ENCODE measurements at regions not wholly inside any gene's neighbourhood (a gene's known extent, or its start where the extent isn't known, plus 50 kb on each side); places are given as distances from the start of the nearest gene placed in this dataset.
A peak's percentile ranks its signal among the peaks of the same experiment; 100 is the strongest.
"Not testable (repeated sequence)": the region's sequence is repeated elsewhere in the genome, so short reads cannot be mapped to it uniquely, and the experiment has no call there.

GRCh38 chr1:184183919-184184318 is 132.4 kb downstream of the TSEN15 start:
- DNase-seq = no peak

GRCh38 chr1:184184614-184185013 is 133.1 kb downstream of the TSEN15 start:
- not testable (repeated sequence) for DNase-seq

- DNase-seq = no peak
Observed at GRCh38 chr1:184185347-184185746, 133.8 kb downstream of the TSEN15 start.

DNA sequence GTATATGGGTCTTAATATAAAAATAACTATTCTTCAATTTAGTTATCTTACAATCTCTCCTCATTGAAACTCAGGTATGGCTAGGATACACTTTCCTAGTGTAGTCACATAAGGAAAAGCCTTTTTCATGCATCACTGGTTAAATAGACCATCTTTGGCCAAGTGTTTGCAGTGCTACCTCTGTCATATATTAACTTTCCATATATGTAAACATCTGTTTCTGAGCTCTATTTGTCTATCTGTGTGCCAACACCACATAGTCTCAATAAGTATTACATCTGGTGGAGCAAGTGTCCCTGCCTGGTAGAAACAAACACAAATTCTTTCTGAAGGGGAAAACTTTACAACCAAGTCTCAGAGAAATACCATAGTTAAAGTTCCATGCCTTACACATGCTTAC is 134.6 kb downstream of the TSEN15 start:
- DNase-seq = no peak

GRCh38 chr1:184187097-184187496 is 135.6 kb downstream of the TSEN15 start:
- DNase-seq = no peak

DNA sequence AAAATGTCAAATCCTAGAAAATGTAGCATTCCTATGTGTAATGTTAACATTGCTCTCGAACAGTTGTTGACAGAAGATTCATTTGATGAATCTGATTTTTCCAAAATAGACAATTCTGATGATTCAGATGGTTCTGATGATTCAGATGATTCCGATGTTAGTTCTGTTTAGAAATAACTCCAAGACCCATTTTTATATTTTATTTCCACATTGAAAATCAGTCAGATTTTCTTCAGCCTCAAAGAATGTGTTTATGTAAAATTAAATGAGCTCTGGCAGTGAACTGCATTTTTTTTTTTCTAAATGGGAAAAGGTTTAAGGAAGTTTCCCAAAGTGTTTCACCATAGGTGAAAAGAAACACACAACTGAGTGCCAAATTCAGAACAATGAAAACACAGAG is 136.5 kb downstream of the TSEN15 start:
- DNase-seq = no peak

DNA sequence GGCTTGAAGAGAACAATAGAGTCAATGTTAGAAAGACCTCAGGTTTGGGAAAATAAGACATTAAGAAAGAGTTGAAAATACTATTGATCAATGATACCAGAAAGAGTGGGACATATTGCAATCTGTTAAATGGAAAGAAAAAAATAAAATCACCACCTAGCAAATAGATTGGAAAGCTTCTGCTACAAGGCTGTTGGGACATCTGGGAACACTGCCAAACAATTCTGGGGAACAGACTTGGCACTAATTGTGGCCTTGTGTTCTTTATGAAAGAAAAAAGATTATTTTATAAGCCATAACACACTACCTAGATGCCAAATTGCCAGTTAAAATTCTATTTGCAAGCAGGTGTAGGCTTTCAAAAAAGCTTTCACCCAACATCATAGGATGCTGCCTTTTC is 137.8 kb downstream of the TSEN15 start:
- peak; percentile 59 for DNase-seq

DNA sequence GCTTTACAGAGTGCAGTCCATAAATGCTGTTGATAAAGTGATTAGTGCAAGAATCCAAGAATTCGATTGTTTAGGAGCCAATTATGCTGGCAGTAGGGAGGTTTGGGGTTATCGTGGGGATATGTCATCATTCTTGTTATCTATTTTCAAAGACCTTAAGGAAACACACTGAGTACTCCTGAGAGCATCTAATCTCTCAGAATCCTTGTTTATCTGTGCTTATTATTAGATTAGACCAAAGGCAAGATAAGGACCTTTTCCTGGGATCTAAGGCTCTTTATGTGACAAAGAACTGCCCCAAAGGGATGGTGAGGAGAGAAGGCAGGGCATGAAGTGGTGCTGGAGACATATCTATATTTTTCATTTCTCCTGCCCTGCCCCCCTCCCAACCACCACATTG is 139.1 kb downstream of the TSEN15 start:
- DNase-seq = no peak

- peak; percentile 96 for DNase-seq
Observed at GRCh38 chr1:184191181-184191621, 139.7 kb downstream of the TSEN15 start.

GRCh38 chr1:184192796-184193195 is 141.3 kb downstream of the TSEN15 start:
- no peak for DNase-seq

DNA sequence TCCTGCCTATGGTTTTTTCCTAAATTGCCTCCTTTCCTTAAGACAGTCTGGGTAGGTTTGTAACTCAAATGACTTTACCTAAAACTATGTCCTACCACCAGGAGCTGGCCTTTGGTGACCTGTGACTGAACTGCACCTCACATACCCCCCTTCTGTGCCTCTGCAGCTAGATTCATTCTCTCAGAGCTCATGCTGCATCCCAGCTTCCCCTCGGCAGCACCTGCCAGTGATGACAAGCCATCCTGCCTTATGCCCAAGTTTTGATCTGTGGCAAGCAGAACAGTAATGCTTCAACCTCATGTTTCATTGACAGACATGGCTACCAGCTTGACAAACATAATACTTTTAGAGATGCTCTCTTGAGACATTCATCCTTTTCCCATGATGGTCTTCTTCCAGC is 141.9 kb downstream of the TSEN15 start:
- no peak for DNase-seq

GRCh38 chr1:184194236-184194635 is 142.7 kb downstream of the TSEN15 start:
- DNase-seq = no peak

DNA sequence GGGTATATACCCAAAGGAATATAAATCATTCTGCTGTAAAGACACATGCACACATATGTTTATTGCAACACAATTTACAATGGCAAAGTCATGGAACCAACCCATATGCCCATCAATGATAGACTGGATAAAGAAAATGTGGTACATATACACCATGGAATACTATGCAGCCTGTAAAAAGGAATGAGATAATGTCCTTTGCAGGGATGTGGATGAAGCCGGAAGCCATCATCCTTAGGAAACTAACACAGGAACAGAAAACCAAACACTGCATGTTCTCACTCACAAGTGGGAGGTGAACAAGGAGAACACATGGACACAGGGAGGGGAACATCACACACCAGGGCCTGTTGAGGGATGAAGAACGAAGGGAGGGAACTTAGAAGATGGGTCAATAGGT is 144.2 kb downstream of the TSEN15 start:
- DNase-seq = not testable (repeated sequence)

GRCh38 chr1:184197831-184198230 is 146.3 kb downstream of the TSEN15 start:
- no peak for DNase-seq

GRCh38 chr1:184199036-184199435 is 147.5 kb downstream of the TSEN15 start:
- no peak for DNase-seq

DNA sequence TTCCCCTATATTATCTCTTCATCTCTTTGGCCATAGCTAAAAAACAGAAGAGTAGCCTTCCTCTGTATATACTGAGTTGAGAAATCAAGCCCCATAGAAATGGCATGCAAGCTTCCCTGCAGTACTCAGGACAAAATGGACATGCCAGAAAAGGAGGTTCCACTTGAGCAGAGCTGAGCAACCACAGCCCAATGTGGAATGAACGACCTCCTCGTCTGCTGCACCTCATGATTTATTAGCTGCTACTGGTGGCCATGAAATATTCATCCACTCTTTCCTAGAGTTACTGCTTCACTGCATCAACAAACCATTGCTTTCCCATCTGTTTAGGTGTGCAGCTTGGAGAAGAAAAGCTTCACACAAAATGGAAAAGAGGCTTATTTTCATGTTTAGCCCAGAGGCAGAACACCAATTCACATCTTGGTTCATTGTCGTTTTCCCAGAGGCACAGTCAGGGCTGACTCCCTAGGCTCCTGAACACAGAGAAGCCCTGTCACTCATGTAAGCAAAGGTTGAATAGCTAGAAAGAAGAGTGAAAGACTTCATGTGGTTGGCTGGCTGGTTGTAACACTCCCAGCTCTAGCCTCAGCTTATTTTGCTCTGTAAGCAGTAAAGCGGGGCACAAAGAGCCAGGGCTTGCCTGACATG is 148.0 kb downstream of the TSEN15 start:
- no peak for DNase-seq

DNA sequence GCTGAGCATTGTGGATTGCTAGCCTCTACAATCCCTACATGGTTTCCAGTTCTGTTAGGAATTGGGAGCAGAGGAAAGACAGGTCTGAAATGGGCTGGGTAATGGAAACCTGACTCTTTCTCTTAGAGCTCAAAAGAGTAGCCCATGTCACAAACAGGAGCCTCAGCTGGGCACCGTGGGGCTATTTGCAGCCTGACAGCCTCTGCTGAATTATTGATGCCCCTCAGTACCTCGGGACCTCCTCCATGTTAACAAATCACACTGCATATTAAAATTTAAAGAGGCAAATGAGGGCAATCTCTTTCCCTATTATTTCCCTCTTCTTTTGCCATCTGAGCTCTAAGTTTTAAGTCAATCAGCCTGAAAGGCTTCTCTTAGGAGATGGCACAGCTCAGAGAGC is 157.1 kb downstream of the TSEN15 start:
- no peak for DNase-seq

DNA sequence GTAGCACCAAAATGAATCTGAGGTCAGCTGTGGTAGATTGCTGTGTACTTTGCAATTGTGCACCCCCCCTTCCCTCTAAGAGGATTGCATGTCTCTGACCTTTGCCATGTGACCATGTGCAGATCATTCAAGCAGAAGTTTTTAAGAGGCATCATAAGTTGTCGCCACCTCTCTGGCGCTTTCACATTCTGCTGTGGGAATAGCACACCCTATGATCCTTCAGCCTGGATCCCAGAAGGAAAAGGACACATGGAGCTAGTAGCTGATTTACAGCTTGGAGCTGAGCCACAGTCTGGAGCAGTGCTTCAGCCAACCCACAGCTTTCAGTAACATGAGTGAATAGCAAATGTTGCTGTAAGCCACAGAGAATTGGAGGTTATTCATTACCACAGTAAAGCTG is 158.5 kb downstream of the TSEN15 start:
- DNase-seq = peak; percentile 53

GRCh38 chr1:184210862-184211261 is 159.3 kb downstream of the TSEN15 start:
- DNase-seq = no peak

GRCh38 chr1:184212649-184213314 is 161.3 kb downstream of the TSEN15 start:
- no peak for DNase-seq

DNA sequence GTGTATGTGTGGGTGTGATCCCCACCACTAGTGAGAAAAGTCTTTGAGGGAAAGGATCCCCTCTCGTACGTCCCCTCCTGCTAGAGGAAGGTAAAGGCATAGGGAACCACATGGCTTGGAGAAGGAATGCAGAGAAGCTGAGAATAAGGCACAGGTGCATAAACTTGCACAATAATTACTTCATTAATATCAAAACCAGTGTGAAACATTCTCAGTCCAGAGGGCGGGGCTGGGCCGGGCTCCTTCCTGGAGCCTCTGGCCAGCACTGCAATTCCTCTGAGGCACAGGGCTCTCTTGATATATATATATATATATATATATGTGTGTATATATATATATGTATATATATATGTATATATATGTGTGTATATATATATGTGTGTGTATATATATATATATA is 162.6 kb downstream of the TSEN15 start:
- no peak for DNase-seq

DNA sequence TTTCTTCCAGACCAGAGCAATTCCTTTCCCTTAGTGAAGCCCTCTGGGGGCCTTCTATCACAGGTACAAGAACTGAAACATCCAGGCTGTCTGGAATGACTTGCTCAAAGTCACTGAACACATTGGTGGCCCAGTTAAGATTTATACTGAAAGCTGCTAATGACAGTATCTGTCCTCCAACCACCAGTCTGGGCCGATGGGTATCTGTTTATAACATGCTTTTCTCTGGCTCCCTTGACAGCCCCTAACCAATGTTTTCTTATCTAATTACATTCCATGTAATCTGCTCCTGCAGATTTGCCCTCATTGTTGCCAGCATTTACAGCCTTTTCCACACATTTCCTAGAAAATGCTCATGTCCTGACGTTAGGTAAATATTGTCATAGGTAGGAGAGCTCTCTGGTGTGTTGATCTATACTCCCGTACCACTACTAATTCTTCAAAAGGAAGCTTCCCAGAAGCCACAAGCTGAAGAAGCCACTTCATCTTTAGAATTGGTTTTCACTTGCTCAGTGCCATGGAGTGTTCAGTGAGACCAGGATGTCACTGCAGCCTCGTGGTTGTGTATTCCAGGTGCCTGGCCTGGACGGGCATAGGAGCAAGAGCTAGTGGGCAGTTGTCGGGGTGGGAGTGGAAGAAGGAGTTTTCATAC is 163.9 kb downstream of the TSEN15 start:
- no peak for DNase-seq

DNA sequence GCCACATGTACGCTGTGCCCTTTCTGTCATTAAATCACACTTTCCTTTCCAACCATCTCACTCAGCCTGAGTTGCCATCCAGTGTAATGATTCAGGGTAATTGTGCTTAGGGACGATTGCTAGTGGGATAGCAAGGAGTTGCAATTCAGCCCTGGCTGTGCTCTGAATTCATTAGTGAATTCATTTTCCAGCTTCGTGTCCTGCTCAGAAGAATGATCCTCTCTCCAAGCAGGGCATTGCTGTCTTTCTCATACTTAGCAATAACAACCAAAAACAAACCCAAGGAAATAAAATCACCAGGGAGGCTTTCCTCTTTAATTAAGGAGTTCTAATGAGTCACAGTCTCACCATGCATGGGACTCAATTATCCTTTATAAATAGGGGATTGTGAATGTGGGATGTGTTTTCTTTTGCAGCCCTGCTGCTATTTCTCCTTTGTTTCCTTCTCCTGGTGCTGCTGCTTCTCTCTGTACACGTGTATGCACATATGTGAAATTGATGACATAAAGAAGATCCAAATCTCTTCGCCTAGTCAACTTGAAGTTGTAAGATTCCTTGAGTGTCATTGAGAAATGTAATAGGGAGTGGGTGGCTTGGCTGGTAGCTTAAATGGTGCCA is 167.0 kb downstream of the TSEN15 start:
- no peak for DNase-seq

Measured in tongue (tissue), 1 donor.